A673 (cell line): ENCODE measurements at regions not wholly inside any gene's neighbourhood (a gene's known extent, or its start where the extent isn't known, plus 50 kb on each side); places are given as distances from the start of the nearest gene placed in this dataset.

Experiments used
- EZH2 ChIP-seq: fragments of 200-600 bp; sonication (generic); IDR thresholded peaks from 2 replicates; pipeline ENCODE4 v1.6.1; 2017; ENCODE audit warnings: borderline replicate concordance, low read depth, mild to moderate bottlenecking, mixed read lengths, antibody characterized with exemption, low read length; ENCODE audit not compliant: poor library complexity, severe bottlenecking
- TF ChIP-seq, protein P1 (sequence below): fragments of 300-800, 200-600 bp; sonication (generic); conservative IDR thresholded peaks from 2 replicates; pipeline ENCODE4 v1.5.1; 2017; ENCODE audit warnings: low read depth, mild to moderate bottlenecking, antibody characterized with exemption, low read length, moderate library complexity, mixed read lengths

DNA sequence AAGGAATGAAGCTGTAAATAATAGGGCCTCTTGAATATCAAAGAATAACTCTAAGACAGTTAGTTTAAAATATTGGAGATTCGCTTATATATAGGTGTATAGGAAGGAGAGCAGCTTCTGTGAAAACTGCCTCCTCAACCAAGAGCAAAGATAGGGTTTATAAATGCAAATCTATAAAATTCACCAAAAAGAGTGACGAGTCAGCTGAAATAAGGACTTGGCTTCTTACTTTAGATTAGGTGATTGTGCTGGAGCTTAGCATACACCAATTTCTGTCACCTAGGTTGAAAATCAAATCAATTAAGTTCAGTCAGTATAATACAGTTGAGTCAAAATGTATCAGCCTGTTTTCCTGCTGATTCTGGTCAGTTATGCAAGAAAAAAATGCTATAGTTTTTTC, 113.8 kb upstream of the SGCE start:
- TF ChIP-seq, protein P1, sequence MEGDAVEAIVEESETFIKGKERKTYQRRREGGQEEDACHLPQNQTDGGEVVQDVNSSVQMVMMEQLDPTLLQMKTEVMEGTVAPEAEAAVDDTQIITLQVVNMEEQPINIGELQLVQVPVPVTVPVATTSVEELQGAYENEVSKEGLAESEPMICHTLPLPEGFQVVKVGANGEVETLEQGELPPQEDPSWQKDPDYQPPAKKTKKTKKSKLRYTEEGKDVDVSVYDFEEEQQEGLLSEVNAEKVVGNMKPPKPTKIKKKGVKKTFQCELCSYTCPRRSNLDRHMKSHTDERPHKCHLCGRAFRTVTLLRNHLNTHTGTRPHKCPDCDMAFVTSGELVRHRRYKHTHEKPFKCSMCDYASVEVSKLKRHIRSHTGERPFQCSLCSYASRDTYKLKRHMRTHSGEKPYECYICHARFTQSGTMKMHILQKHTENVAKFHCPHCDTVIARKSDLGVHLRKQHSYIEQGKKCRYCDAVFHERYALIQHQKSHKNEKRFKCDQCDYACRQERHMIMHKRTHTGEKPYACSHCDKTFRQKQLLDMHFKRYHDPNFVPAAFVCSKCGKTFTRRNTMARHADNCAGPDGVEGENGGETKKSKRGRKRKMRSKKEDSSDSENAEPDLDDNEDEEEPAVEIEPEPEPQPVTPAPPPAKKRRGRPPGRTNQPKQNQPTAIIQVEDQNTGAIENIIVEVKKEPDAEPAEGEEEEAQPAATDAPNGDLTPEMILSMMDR, result no peak
- TF ChIP-seq EZH2, result no peak
